Liver (tissue), 3 donors: ENCODE measurements at regions not wholly inside any gene's neighbourhood (a gene's known extent, or its start where the extent isn't known, plus 50 kb on each side); places are given as distances from the start of the nearest gene placed in this dataset.

Source experiments
- CTCF ChIP-seq: fragments of 150-350 bp; IDR thresholded peaks from 2 replicates; pipeline ENCODE4 v1.5.1; 2017; ENCODE audit warnings: improper control_type of control experiment, low read depth, low read length; ENCODE audit not compliant: missing input control
- GABPA ChIP-seq, 2 donors: IDR thresholded peaks in 1 of 2; conservative IDR thresholded peaks in 1 of 2; 2 replicates each; pipeline ENCODE4 v1.6.1; 2016; ENCODE audit warnings: antibody characterized with exemption in 2 of 2, mild to moderate bottlenecking in 1 of 2, moderate library complexity in 1 of 2
- MAX ChIP-seq: IDR thresholded peaks from 2 replicates; pipeline ENCODE4 v1.6.1; 2016; ENCODE audit warnings: antibody characterized with exemption
- RAD21 ChIP-seq, 2 donors: IDR thresholded peaks; 2 replicates each; pipeline ENCODE4 v1.6.1; 2016; ENCODE audit warnings: antibody characterized with exemption in 2 of 2, mild to moderate bottlenecking in 2 of 2
- RXRA ChIP-seq, 2 donors: IDR thresholded peaks; 2 replicates each; pipeline ENCODE4 v1.6.1; 2017 to 2018; ENCODE audit warnings: antibody characterized with exemption in 2 of 2, mild to moderate bottlenecking in 1 of 2
- SP1 ChIP-seq: IDR thresholded peaks from 2 replicates; pipeline ENCODE4 v1.6.1; 2018; ENCODE audit warnings: antibody characterized with exemption, mild to moderate bottlenecking
- TAF1 ChIP-seq: conservative IDR thresholded peaks from 2 replicates; pipeline ENCODE4 v1.6.1; 2016; ENCODE audit warnings: antibody characterized with exemption, mild to moderate bottlenecking
- YY1 ChIP-seq: IDR thresholded peaks from 2 replicates; pipeline ENCODE4 v1.6.1; 2016; ENCODE audit warnings: antibody characterized with exemption, mild to moderate bottlenecking
- ZBTB33 ChIP-seq: IDR thresholded peaks from 2 replicates; pipeline ENCODE4 v1.6.1; 2016; ENCODE audit warnings: antibody characterized with exemption
- donor health status: healthy.
- donor health status: healthy.

DNA sequence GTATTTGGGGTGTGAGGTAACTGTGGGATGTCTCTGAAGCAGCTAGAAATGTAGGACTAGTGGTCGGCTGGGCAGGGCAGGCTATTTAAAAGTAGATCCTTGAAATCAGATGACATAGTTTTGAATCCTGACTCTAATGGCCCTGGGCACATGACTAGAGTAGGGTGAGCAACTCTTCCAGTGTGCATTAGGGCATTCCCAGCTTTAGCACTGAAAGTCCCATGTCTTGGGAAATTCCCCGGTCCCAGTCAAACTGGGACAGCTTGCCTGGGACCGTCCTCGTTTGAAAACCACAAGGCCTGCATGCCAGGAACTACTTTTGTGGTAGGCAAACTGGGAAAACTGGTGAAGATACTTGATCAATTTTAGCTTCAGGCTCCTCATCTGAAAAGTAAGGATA is 255.3 kb downstream of the PTEN start:
- TF ChIP-seq CTCF (no peak), YY1 (no peak), SP1 (no peak), ZBTB33 (no peak), RXRA (IDR thresholded peaks at IDR 0.05) (no peak), GABPA (IDR thresholded peaks at IDR 0.05 in 1 of 2, conservative IDR thresholded peaks at IDR 0.05 in 1 of 2) (no peak), MAX (no peak), RAD21 (IDR thresholded peaks at IDR 0.05) (no peak), TAF1 (no peak)
